ENCODE measurements at regions not wholly inside any gene's neighbourhood (a gene's known extent, or its start where the extent isn't known, plus 50 kb on each side); places are given as distances from the start of the nearest gene placed in this dataset.
A peak's percentile ranks its signal among the peaks of the same experiment; 100 is the strongest.

DNA sequence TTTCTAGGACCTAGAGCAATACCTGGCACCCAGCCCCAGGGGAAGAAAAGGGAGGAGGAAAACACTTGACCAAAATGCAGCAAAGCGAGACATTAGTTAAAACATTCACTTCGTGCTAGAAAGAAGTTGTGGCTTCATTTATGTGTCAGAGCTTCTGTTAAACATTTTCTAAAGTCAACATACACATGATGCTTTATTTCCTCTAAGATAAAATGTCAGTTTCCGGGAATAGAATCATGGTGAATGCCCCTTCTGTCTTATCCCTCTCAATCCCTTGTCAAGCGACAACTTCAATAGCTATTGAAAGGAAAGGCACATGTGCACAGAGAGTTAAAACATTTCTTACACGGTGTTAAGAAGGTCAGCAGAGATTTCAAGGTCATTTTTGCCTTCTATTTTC is 404.6 kb upstream of the CWC22 start:
- DNase-seq (peak in 1 of 3 donors; percentile 9), ATAC-seq (peak; percentile 84)
- Histone ChIP-seq H3K4me1 (ENCODE audit: low read depth) (peaks cover 3% of the 10 kb centered on the region), H3K4me3 (no peak overlapping the region), H3K9me3 (no peaks in the 10 kb centered on the region), H3K36me3 (ENCODE audit: low read depth) (no peaks in the 10 kb centered on the region)
- TF ChIP-seq, protein P1, sequence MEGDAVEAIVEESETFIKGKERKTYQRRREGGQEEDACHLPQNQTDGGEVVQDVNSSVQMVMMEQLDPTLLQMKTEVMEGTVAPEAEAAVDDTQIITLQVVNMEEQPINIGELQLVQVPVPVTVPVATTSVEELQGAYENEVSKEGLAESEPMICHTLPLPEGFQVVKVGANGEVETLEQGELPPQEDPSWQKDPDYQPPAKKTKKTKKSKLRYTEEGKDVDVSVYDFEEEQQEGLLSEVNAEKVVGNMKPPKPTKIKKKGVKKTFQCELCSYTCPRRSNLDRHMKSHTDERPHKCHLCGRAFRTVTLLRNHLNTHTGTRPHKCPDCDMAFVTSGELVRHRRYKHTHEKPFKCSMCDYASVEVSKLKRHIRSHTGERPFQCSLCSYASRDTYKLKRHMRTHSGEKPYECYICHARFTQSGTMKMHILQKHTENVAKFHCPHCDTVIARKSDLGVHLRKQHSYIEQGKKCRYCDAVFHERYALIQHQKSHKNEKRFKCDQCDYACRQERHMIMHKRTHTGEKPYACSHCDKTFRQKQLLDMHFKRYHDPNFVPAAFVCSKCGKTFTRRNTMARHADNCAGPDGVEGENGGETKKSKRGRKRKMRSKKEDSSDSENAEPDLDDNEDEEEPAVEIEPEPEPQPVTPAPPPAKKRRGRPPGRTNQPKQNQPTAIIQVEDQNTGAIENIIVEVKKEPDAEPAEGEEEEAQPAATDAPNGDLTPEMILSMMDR (IDR thresholded peaks at IDR 0.05), result no peak
- intact Hi-C loops (cut with DNase I, micrococcal nuclease), result no loop called here

DNA sequence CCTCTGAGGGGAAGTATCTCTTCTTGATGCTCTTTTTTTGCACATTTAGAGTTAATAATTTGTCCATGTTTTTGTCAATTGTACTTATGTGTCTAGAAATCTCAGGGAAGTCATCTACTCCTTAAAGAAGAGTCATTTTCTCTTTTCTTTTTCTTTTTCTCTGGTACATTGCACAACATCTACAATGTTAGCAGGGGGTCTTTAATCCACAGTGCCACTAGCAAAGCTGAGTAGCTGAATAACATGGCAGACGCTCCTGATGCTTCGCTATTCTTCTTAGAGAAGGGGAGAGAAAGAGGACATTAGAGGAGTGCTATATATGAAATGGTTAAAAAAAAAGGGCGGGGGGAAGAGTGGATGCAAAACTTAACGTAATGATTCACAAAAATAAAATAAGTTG is 399.6 kb upstream of the CWC22 start:
- DNase-seq, result no peak
- TF ChIP-seq, protein P1 (IDR thresholded peaks at IDR 0.05), result no peak
- H3K36me3 ChIP-seq (ENCODE audit: low read depth), result no peaks in the 10 kb centered on the region
- peaks cover 2% of the 10 kb centered on the region for H3K4me1 ChIP-seq (ENCODE audit: low read depth)
- no peak overlapping the region for H3K4me3 ChIP-seq
- no peaks in the 10 kb centered on the region for H3K9me3 ChIP-seq
- intact Hi-C loops (cut with DNase I, micrococcal nuclease), result no loop called here
- ATAC-seq, result no peak

DNA sequence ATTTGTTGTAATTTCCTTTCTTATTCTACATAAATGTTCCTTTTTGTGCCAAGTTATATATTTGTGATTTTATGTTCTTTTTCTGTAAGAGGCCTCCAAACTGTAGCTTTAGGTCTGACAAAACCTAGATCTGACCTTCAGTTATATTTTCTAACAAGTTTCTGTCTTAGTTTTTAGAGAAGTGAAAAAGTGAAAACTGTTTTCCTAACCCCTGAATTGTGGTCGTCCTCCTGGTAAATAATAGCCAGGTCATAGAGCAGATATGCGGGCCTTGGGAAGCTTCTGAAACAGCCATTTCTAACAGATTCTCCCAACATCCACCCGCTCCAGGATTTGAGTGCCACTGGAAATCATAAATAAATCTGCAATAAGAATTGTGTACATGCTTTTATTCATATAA is 398.4 kb upstream of the CWC22 start:
- no peak for ATAC-seq
- H3K4me1 ChIP-seq (ENCODE audit: low read depth), result no peaks in the 10 kb centered on the region
- no peak overlapping the region for H3K4me3 ChIP-seq
- no peak for DNase-seq
- TF ChIP-seq, protein P1 (IDR thresholded peaks at IDR 0.05), result no peak
- intact Hi-C loops (cut with DNase I, micrococcal nuclease), result no loop called here
- no peaks in the 10 kb centered on the region for H3K36me3 ChIP-seq (ENCODE audit: low read depth)
- no peaks in the 10 kb centered on the region for H3K9me3 ChIP-seq

DNA sequence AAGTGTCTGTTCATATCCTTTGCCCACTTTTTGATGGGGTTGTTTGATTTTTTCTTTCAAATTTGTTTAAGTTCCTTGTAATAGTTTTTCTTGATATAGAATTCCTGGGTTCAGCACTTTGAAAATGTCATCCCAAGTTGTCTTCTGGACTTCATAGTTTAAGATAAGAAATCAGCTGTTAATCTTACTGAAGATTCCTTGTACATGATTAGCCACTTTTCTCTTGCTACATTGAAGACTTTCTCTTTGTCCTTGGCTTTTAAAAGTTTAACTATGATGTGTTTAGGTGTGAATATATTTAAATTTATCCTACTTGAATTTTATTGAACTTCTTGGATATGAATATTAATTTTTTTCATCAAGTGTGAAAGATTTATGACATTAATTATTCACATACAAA is 387.2 kb upstream of the CWC22 start:
- H3K4me3 ChIP-seq, result no peak overlapping the region
- H3K4me1 ChIP-seq (ENCODE audit: low read depth), result no peaks in the 10 kb centered on the region
- DNase-seq, result no peak
- H3K36me3 ChIP-seq (ENCODE audit: low read depth), result no peaks in the 10 kb centered on the region
- peaks cover 8% of the 10 kb centered on the region for H3K9me3 ChIP-seq
- intact Hi-C loops (cut with DNase I, micrococcal nuclease), result no loop called here
- ATAC-seq, result no peak
- TF ChIP-seq, protein P1 (IDR thresholded peaks at IDR 0.05), result no peak

DNA sequence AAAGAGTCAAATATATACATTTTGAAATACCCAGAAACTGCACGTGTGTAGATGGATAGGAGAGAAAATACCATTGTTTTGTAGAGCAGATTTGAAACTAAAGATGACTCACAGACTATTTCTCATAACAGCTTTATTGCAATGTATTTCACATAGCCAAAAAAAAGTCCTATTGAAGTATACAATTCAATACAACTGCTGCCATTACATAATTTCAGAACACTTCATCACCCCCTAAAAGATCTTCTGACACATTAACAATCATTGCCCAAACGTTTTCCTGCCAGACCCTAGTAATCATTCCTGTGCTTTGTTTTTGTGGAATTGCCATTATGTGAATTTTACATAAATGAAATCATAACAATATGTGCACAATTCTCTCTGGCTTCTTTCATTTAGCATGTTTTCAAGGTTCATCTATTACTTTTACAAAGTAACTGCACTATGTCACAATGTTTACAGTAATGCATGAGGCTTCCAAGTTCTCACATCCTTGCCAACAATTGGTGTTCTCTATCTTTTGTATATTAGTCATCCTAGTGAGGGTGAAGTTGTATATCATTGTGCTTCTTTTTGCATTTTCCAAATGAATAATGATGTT is 378.6 kb upstream of the CWC22 start:
- H3K4me1 ChIP-seq (ENCODE audit: low read depth), result no peaks in the 10 kb centered on the region
- intact Hi-C loops (cut with DNase I, micrococcal nuclease), result no loop called here
- no peaks in the 10 kb centered on the region for H3K9me3 ChIP-seq
- DNase-seq, result no peak
- no peak for ATAC-seq
- H3K4me3 ChIP-seq, result no peak overlapping the region
- TF ChIP-seq, protein P1 (IDR thresholded peaks at IDR 0.05), result no peak
- no peaks in the 10 kb centered on the region for H3K36me3 ChIP-seq (ENCODE audit: low read depth)

DNA sequence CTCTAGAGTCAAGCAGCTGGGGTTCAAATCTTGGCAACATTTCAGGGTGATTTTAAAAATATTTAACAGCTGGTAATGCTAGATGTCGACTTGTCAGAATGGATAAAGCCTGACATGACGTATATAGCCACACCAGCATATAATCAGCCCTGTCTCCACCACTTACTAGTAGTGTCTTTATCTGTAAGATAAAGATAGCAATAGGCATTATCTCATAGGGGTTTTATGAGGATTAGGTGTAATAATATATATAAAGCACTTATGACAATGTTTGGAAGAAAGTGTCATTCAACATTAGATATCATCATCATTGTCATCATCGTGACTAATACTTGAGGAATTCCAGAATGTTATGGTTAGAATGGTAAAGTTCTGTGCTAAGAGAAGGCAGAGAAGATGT is 369.0 kb upstream of the CWC22 start:
- ATAC-seq (no peak), DNase-seq (no peak)
- Histone ChIP-seq H3K4me3 (no peak overlapping the region), H3K36me3 (ENCODE audit: low read depth) (no peaks in the 10 kb centered on the region), H3K9me3 (no peaks in the 10 kb centered on the region), H3K4me1 (ENCODE audit: low read depth) (no peaks in the 10 kb centered on the region)
- TF ChIP-seq, protein P1 (IDR thresholded peaks at IDR 0.05), result no peak
- intact Hi-C loops (cut with DNase I, micrococcal nuclease), result no loop called here
